Endothelial cell of umbilical vein (primary cell): ENCODE measurements at regions not wholly inside any gene's neighbourhood (a gene's known extent, or its start where the extent isn't known, plus 50 kb on each side); places are given as distances from the start of the nearest gene placed in this dataset.

Source experiments
- BruUV-seq: library from RNA; stranded (reverse); fragments of 400-500 nt; replicated peaks from 2 replicates; lab custom pipeline; 2021; lab: Mats Ljungman, UMichigan
- CTCF ChIA-PET: fragments of 300-600, 350-600 bp; sonication (Branson Sonifier 250); formaldehyde crosslinking; loops from one replicate; lab custom pipeline; 2021; ENCODE audit warnings: antibody characterized with exemption, inconsistent platforms; lab: Charles Lee
- POLR2A ChIA-PET: fragments of 300-600, 350-600 bp; sonication (Branson Sonifier 250); formaldehyde crosslinking; loops from one replicate; lab custom pipeline; 2021; ENCODE audit warnings: antibody characterized with exemption, inconsistent platforms; lab: Charles Lee
- DNase-seq: peaks from one replicate; pipeline ENCODE4 v3.0.0-alpha.2; 2011; ENCODE audit warnings: low read depth, low spot score
- FAIRE-seq: peaks from 2 replicates; lab custom pipeline; 2011; peaks lifted over from hg19 to GRCh38; lab: Jason Lieb, UNC
- H2AFZ ChIP-seq: 2 replicates; pipeline ENCODE4 v1.6.0; 2012; ENCODE audit warnings: low read depth, low read length, control low read depth, inconsistent platforms
- H3K27ac ChIP-seq: 2 replicates; pipeline ENCODE4 v1.5.1; 2011; ENCODE audit warnings: low read depth, mild to moderate bottlenecking, control low read depth, low read length, moderate library complexity; ENCODE audit not compliant: insufficient read depth
- H3K27me3 ChIP-seq, 2 experiments: 2 replicates each; pipeline versions ENCODE4 v1.6.0 to v1.6.1; 2011; ENCODE audit warnings: low read length in 2 of 2, mixed read lengths in 1 of 2; ENCODE audit not compliant: control insufficient read depth in 2 of 2, insufficient read depth in 2 of 2
- H3K36me3 ChIP-seq, 2 experiments: 2 replicates in 1 of 2; 3 replicates in 1 of 2; pipeline ENCODE4 v1.5.1; 2011; ENCODE audit warnings: low read length in 2 of 2, mild to moderate bottlenecking in 1 of 2, moderate library complexity in 1 of 2; ENCODE audit not compliant: control insufficient read depth in 2 of 2, insufficient read depth in 2 of 2; ENCODE audit errors: extremely low read depth in 1 of 2
- H3K4me1 ChIP-seq: 3 replicates; pipeline ENCODE4 v1.5.1; 2011; ENCODE audit warnings: mild to moderate bottlenecking, low read length; ENCODE audit not compliant: control insufficient read depth, insufficient read depth; ENCODE audit errors: extremely low read depth
- H3K4me2 ChIP-seq: 2 replicates; pipeline ENCODE4 v1.6.1; 2011; ENCODE audit warnings: low read length, control low read depth, mixed read lengths; ENCODE audit not compliant: insufficient read depth
- H3K4me3 ChIP-seq, 3 experiments: fragments of 200-600 bp in 1 of 3; sonication (generic), shearing (Covaris generic) in 1 of 3; replicated peaks in 1 of 3; 2 replicates each; pipeline ENCODE4 v1.5.1; 2011 to 2016; ENCODE audit warnings: control low read depth in 3 of 3, low read length in 3 of 3, mild to moderate bottlenecking in 2 of 3, inconsistent platforms in 1 of 3, low read depth in 1 of 3, moderate library complexity in 1 of 3; ENCODE audit not compliant: insufficient read depth in 1 of 3
- H3K79me2 ChIP-seq: 2 replicates; pipeline ENCODE4 v1.6.0; 2012; ENCODE audit warnings: low read length, inconsistent platforms; ENCODE audit not compliant: control insufficient read depth, insufficient read depth
- H3K9ac ChIP-seq: replicated peaks from 2 replicates; pipeline ENCODE3; 2011; ENCODE audit warnings: low read length, control low read depth; ENCODE audit not compliant: insufficient read depth; ENCODE audit errors: extremely low read depth
- H3K9me1 ChIP-seq: replicated peaks from 3 replicates; pipeline ENCODE4 v1.6.0; 2011; ENCODE audit warnings: mild to moderate bottlenecking, low read length; ENCODE audit not compliant: control insufficient read depth, insufficient read depth; ENCODE audit errors: extremely low read depth
- H3K9me3 ChIP-seq: replicated peaks from 2 replicates; pipeline ENCODE4 v1.5.1; 2012; ENCODE audit warnings: low read length, inconsistent platforms; ENCODE audit not compliant: control insufficient read depth, insufficient read depth
- H4K20me1 ChIP-seq: replicated peaks from 2 replicates; pipeline ENCODE3; 2011; ENCODE audit warnings: mild to moderate bottlenecking, low read length; ENCODE audit not compliant: control insufficient read depth, insufficient read depth; ENCODE audit errors: extremely low read depth
- EZH2 ChIP-seq: IDR thresholded peaks from 2 replicates; pipeline ENCODE4 v1.6.1; 2012; ENCODE audit warnings: borderline replicate concordance, low read depth, mild to moderate bottlenecking, moderate library complexity, low read length, inconsistent platforms; ENCODE audit not compliant: severe bottlenecking
- FOS ChIP-seq: IDR thresholded peaks from 2 replicates; pipeline ENCODE4 v1.6.1; 2011; ENCODE audit warnings: mild to moderate bottlenecking, low read length, moderate library complexity, borderline replicate concordance; ENCODE audit not compliant: insufficient read depth
- GATA2 ChIP-seq: IDR thresholded peaks from 2 replicates; pipeline ENCODE4 v1.7.0; 2011; ENCODE audit warnings: low read depth, mild to moderate bottlenecking, moderate library complexity, mixed read lengths, low read length; ENCODE audit not compliant: insufficient read length, insufficient read depth
- JUN ChIP-seq: IDR thresholded peaks from 2 replicates; pipeline ENCODE4 v1.6.1; 2011; ENCODE audit warnings: borderline replicate concordance, low read depth; ENCODE audit not compliant: insufficient read length, insufficient read depth
- MYC ChIP-seq: IDR thresholded peaks from one replicate; pipeline ENCODE4 v1.6.1; 2011; ENCODE audit warnings: mild to moderate bottlenecking, low read depth, low read length
- POLR2A ChIP-seq: IDR thresholded peaks from 2 replicates; pipeline ENCODE4 v1.6.1; 2012; ENCODE audit warnings: low read depth, mild to moderate bottlenecking, control low read depth, low read length
- POLR2AphosphoS5 ChIP-seq: IDR thresholded peaks from 2 replicates; pipeline ENCODE4 v1.6.1; 2012; ENCODE audit warnings: low read depth, mild to moderate bottlenecking, control low read depth, low read length, moderate library complexity; ENCODE audit not compliant: insufficient read depth
- dilution Hi-C: fragments of 300-500 bp; cut with MboI; formaldehyde crosslinking; loops from one replicate; pipeline ENCODE4 v1.15.0; 2019; ENCODE audit warnings: low sequenced_read_pairs; ENCODE audit not compliant: extremely low pct_ligation_motif_present
- intact Hi-C: fragments of 100-400 bp; cut with micrococcal nuclease; formaldehyde crosslinking; loops from one replicate; pipeline ENCODE4 v1.10.0; 2022
- TF ChIP-seq, protein P1 (sequence below), 2 donors: IDR thresholded peaks; 1 replicate in 1 of 2; 2 replicates in 1 of 2; pipeline ENCODE4 v1.5.1; 2011; ENCODE audit warnings: low read length in 2 of 2, mild to moderate bottlenecking in 2 of 2, moderate library complexity in 2 of 2, control low read depth in 1 of 2, inconsistent platforms in 1 of 2, low read depth in 1 of 2; ENCODE audit not compliant: insufficient read depth in 1 of 2; ENCODE audit errors: extremely low read depth in 1 of 2
- TF ChIP-seq, protein P2 (sequence below): IDR thresholded peaks from 2 replicates; pipeline ENCODE4 v1.6.1; 2011; ENCODE audit not compliant: insufficient read depth, insufficient read length

DNA sequence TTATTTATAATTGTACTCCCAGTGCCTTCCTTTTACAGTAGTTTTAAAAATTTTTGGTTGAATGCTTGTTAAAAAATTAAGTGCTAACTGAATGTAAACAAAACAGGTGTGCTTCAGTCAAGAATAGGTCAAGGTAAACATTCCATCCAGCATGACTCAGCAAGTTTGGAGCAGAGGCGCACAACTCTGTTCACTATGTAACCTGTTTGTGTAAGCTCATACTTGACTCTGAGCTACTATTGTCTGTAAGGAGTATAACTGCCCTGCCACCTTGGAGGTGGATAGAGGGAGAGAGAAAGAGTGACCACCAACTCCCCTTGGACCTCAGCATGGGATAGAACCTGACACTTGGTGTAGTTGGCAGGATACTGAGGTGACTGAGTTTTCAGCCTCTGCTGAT is 207.4 kb upstream of the SYT4 start:
- no peaks in the 10 kb centered on the region for H3K79me2 ChIP-seq
- ChIA-PET CTCF (no interaction called here), POLR2A (no interaction called here)
- H2AFZ ChIP-seq, result no peak overlapping the region
- FAIRE-seq (no peak), DNase-seq (no peak)
- dilution Hi-C loops, result no loop called here
- no peaks in the 10 kb centered on the region for H3K4me1 ChIP-seq
- no peak overlapping the region for H3K9ac ChIP-seq
- H3K9me3 ChIP-seq, result peaks cover 6% of the 10 kb centered on the region
- H4K20me1 ChIP-seq, result no peaks in the 10 kb centered on the region
- H3K4me2 ChIP-seq, result no peak overlapping the region
- no peak overlapping the region for H3K27ac ChIP-seq
- intact Hi-C loops, result no loop called here
- H3K9me1 ChIP-seq, result no peaks in the 10 kb centered on the region
- H3K36me3 ChIP-seq, result no peaks in the 10 kb centered on the region
- TF ChIP-seq POLR2A, result no peak
- no peak for TF ChIP-seq FOS
- TF ChIP-seq EZH2, result no peak
- TF ChIP-seq MYC, result no peak
- TF ChIP-seq JUN, result no peak
- no peak for TF ChIP-seq POLR2AphosphoS5
- TF ChIP-seq GATA2, result no peak
- no TSS peak for BruUV-seq
- H3K4me3 ChIP-seq, result no peak overlapping the region
- H3K27me3 ChIP-seq, result no peaks in the 10 kb centered on the region

DNA sequence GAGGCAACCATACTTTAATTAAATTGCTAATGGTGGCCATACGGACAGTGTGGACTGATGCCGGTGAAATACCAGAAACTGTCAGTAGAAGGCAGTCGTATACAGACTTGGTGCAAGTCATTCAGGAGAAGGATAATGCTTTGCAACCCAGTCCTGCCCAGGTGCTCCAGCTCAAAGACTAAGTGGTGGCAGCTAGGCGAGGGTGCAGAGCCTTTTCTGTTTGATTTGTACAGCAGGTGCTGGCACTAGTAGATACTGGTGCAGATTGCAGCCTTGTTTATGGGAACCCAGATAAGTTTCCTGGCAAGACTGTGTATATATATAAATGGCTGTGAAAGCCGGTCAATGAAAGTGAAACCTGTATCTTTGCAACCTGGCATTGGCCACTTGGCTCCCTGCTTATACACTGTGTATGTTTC is 208.3 kb upstream of the SYT4 start:
- no peak overlapping the region for H3K4me3 ChIP-seq
- ChIA-PET POLR2A (no interaction called here), CTCF (no interaction called here)
- peaks cover 6% of the 10 kb centered on the region for H3K9me3 ChIP-seq
- H4K20me1 ChIP-seq, result no peaks in the 10 kb centered on the region
- dilution Hi-C loops, result no loop called here
- H3K4me2 ChIP-seq, result no peak overlapping the region
- TF ChIP-seq EZH2 (no peak), FOS (no peak), GATA2 (no peak), JUN (no peak), POLR2AphosphoS5 (no peak), MYC (no peak), POLR2A (no peak)
- TF ChIP-seq, protein P1, sequence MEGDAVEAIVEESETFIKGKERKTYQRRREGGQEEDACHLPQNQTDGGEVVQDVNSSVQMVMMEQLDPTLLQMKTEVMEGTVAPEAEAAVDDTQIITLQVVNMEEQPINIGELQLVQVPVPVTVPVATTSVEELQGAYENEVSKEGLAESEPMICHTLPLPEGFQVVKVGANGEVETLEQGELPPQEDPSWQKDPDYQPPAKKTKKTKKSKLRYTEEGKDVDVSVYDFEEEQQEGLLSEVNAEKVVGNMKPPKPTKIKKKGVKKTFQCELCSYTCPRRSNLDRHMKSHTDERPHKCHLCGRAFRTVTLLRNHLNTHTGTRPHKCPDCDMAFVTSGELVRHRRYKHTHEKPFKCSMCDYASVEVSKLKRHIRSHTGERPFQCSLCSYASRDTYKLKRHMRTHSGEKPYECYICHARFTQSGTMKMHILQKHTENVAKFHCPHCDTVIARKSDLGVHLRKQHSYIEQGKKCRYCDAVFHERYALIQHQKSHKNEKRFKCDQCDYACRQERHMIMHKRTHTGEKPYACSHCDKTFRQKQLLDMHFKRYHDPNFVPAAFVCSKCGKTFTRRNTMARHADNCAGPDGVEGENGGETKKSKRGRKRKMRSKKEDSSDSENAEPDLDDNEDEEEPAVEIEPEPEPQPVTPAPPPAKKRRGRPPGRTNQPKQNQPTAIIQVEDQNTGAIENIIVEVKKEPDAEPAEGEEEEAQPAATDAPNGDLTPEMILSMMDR (IDR thresholded peaks at IDR 0.05; ENCODE audit: extremely low read depth in 1 of 2, insufficient read depth in 1 of 2, low read depth in 1 of 2, low read length in 2 of 2), result no peak
- TF ChIP-seq, protein P2, sequence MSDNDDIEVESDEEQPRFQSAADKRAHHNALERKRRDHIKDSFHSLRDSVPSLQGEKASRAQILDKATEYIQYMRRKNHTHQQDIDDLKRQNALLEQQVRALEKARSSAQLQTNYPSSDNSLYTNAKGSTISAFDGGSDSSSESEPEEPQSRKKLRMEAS, result no peak
- DNase-seq (no peak), FAIRE-seq (no peak)
- no peaks in the 10 kb centered on the region for H3K79me2 ChIP-seq
- no TSS peak for BruUV-seq
- H2AFZ ChIP-seq, result no peak overlapping the region
- H3K4me1 ChIP-seq, result no peaks in the 10 kb centered on the region
- H3K27ac ChIP-seq, result no peak overlapping the region
- H3K27me3 ChIP-seq, result no peaks in the 10 kb centered on the region
- intact Hi-C loops, result no loop called here
- no peaks in the 10 kb centered on the region for H3K9me1 ChIP-seq
- no peak overlapping the region for H3K9ac ChIP-seq
- H3K36me3 ChIP-seq, result no peaks in the 10 kb centered on the region
